ENCODE measurements at regions not wholly inside any gene's neighbourhood (a gene's known extent, or its start where the extent isn't known, plus 50 kb on each side); places are given as distances from the start of the nearest gene placed in this dataset.
"Not testable (repeated sequence)": the region's sequence is repeated elsewhere in the genome, so short reads cannot be mapped to it uniquely, and the experiment has no call there.

- DNase-seq, result no peak
- intact Hi-C loops (cut with DNase I), result no loop called here
These were observed 331.8 kb downstream of the TEX13C start for GRCh38 chrX:125651426-125651825.

- no peak for DNase-seq
- intact Hi-C loops (cut with DNase I), result no loop called here
These were observed 334.8 kb downstream of the TEX13C start for GRCh38 chrX:125654501-125654900.

- DNase-seq, result no peak
- intact Hi-C loops (cut with DNase I), result no loop called here
These were observed 354.1 kb downstream of the TEX13C start for GRCh38 chrX:125673758-125674157.

GRCh38 chrX:125678258-125678657, 358.6 kb downstream of the TEX13C start:
- DNase-seq, result peak in 1 of 10 donors; percentile 52
- intact Hi-C loops (cut with DNase I), result no loop called here

- intact Hi-C loops (cut with DNase I), result no loop called here
- DNase-seq, result no peak
These were observed 360.7 kb downstream of the TEX13C start for GRCh38 chrX:125680366-125680765.

GRCh38 chrX:125681058-125681457, 361.4 kb downstream of the TEX13C start:
- DNase-seq, result no peak
- intact Hi-C loops (cut with DNase I), result no loop called here

- no peak for DNase-seq
- intact Hi-C loops (cut with DNase I), result no loop called here
These were observed 361.8 kb downstream of the TEX13C start for GRCh38 chrX:125681507-125681906.

GRCh38 chrX:125690522-125690921, 370.9 kb downstream of the TEX13C start:
- intact Hi-C loops (cut with DNase I), result not testable (repeated sequence)
- DNase-seq, result peak in 1 of 10 donors; percentile 46

GRCh38 chrX:125694171-125694570, 374.5 kb downstream of the TEX13C start:
- no peak for DNase-seq

GRCh38 chrX:125709074-125709473, 389.4 kb downstream of the TEX13C start:
- intact Hi-C loops (cut with DNase I), result no loop called here
- DNase-seq, result peak in 1 of 10 donors; percentile 52

More at GRCh38 chrX:125694171-125694570, 374.5 kb downstream of the TEX13C start:
- intact Hi-C loops (cut with DNase I), result no loop called here

- intact Hi-C loops (cut with DNase I), result no loop called here
- DNase-seq, result peak in 1 of 10 donors; percentile 50
These were observed 389.9 kb downstream of the TEX13C start for GRCh38 chrX:125709532-125709931.

GRCh38 chrX:125710403-125711062, 390.9 kb downstream of the TEX13C start:
- intact Hi-C loops (cut with DNase I), result no loop called here

GRCh38 chrX:125711103-125711502, 391.4 kb downstream of the TEX13C start:
- intact Hi-C loops (cut with DNase I), result no loop called here
- DNase-seq, result no peak

More at GRCh38 chrX:125710403-125711062, 390.9 kb downstream of the TEX13C start:
- peak in 2 of 10 donors; percentile 50 to 66 for DNase-seq

GRCh38 chrX:125713633-125714032, 394.0 kb downstream of the TEX13C start:
- intact Hi-C loops (cut with DNase I), result no loop called here
- peak in 1 of 10 donors; percentile 51 for DNase-seq

- intact Hi-C loops (cut with DNase I), result no loop called here
These were observed 407.4 kb downstream of the TEX13C start for GRCh38 chrX:125727117-125727516.

GRCh38 chrX:125736008-125736729, 416.5 kb downstream of the TEX13C start:
- intact Hi-C loops (cut with DNase I), result no loop called here
- no peak for DNase-seq

More at GRCh38 chrX:125727117-125727516, 407.4 kb downstream of the TEX13C start:
- DNase-seq, result no peak

GRCh38 chrX:125742811-125743210, 423.1 kb downstream of the TEX13C start:
- intact Hi-C loops (cut with DNase I), result no loop called here
- DNase-seq, result no peak

- intact Hi-C loops (cut with DNase I), result no loop called here
- DNase-seq, result no peak
These were observed 421.2 kb downstream of the DCAF12L2 start for GRCh38 chrX:125744914-125745313.

GRCh38 chrX:125757794-125758564, 408.1 kb downstream of the DCAF12L2 start:
- no peak for DNase-seq
- intact Hi-C loops (cut with DNase I), result no loop called here

GRCh38 chrX:125758819-125759218, 407.3 kb downstream of the DCAF12L2 start:
- intact Hi-C loops (cut with DNase I), result no loop called here
- DNase-seq, result no peak

- DNase-seq, result no peak
These were observed 403.1 kb downstream of the DCAF12L2 start for GRCh38 chrX:125762954-125763353.

More at GRCh38 chrX:125762954-125763353, 403.1 kb downstream of the DCAF12L2 start:
- intact Hi-C loops (cut with DNase I), result no loop called here

All from posterior cingulate gyrus (tissue), 11 donors.